ENCODE measurements at regions not wholly inside any gene's neighbourhood (a gene's known extent, or its start where the extent isn't known, plus 50 kb on each side); places are given as distances from the start of the nearest gene placed in this dataset.
"Not testable (repeated sequence)": the region's sequence is repeated elsewhere in the genome, so short reads cannot be mapped to it uniquely, and the experiment has no call there.

DNA sequence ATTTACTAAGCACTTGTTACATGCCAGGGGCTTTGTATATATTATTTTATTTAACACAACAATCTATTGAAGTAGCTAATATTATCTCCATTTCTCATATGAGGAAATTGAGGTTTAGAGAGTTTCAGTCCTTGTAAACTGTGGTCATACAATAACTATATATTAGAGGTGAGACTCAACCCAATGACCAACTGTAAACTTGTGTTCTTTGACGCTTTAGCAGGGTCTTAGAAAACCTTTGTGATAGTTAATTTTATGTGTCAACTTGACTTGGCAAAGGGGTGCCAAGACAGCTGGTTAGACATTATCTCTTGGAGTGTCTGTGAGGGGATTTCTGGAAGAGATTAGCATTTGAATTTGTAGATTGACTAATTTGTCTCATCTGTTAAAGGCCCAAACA, 252.4 kb upstream of the B3GALT2 start:
- DNase-seq, result no peak

DNA sequence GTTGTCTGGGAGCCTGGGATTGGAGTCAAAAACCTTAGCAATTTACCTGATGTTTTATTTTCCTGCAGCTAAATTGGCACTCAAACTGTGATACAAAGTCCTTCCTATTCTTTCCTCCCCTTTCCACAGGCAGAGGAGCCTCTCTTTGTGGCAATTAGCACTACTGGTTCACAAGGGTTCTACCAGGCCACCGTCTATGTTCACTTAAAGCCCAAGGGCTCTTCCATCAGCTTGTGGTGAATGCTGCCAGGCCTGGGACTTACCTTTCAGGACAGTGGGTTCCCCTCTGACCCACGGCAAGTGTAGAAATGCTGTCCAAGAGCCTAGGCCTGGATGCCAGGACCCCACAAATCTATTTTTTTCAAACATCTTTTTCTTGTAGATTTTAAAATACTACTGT, 251.9 kb upstream of the B3GALT2 start:
- no peak for DNase-seq

DNA sequence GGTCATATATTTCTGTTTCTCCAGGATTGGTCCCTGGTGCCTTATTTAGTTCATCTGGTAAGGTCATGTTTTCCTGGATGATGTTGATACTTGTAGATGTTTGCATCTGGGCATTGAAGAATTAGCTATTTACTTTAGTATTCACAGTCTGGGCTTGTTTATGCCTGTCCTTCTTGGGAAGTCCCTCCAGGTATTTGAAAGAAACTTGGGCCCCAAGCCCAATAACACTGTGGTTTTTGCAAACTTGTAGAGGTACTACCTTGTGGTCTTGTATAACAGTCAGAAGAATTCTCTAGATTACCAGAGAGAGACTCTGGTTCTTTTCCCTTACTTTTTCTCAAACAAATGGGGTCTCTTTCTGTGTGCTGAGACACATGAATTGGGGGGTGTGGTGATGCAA, 251.4 kb upstream of the B3GALT2 start:
- DNase-seq, result no peak

DNA sequence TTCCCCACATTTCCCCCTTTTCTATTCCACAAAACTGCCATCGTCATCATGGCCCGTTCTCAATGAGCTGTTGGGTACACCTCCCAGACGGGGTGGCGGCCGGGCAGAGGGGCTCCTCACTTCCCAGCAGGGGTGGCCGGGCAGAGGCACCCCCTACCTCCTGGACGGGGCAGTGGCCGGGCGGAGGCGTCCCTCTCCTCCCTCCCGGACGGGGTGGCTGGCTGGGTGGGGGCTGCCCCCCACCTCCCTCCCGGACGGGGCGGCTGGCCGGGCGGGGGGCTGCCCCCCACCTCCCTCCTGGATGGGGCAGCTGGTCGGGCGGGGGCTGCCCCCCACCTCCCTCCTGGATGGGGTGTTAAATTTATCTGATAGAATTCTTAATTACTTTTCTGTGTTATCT, 250.9 kb upstream of the B3GALT2 start:
- not testable (repeated sequence) for DNase-seq

DNA sequence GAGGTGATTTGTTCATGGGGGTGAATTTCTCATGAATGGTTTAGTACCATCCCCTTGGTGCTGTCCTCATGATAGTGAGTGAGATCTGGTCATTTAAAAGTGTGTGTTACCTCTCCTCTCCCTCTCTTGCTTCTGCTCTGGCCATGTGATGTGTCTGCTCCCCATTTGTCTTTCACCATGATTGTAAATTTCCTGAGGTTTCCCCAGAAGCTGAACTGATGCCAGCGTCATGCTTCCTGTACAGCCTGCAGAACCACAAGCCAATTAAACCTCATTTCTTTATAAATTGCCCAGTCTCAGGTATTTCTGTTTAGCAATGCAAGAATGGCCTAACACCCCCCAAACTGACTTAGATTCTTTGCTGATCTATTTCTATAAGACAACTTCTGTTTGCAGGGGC, 249.4 kb upstream of the B3GALT2 start:
- peak; percentile 39 for DNase-seq

DNA sequence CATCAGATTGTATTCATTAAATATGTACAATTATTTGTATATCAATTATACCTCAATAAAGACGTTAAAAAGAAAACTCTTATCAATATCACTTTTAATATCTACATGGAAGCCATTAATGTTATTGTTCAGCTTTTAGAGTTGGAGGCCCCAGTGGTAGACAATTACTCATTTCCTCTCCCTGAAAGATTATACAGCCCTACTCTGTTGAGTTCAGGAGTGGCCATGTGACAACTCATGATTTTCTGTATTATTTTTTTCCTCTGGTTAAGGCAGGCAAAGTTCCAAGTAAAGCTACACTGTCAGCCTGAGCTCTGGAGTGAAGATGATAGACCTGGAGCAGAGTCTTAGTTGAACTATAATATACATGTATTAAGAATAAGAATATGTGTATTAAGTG, 247.9 kb upstream of the B3GALT2 start:
- peak; percentile 46 for DNase-seq

DNA sequence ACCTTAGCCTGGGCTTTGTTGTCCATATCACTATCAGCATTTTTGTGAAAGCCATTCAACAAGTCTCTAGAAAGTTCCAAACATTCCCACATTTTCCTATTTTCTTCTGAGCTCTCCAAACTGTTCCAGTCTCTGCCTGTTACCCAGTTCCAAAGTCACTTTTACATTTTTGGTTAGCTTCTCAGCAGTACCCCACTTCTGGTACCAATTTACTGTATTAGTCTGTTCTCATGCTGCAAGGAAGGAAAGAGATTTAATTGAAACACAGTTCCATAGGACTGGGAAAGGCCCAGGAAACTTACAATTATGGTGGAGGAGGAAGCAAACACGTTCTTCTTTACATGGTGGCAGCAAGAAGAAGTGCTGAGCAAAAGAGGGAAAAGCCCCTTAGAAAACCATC, 247.2 kb upstream of the B3GALT2 start:
- no peak for DNase-seq

DNA sequence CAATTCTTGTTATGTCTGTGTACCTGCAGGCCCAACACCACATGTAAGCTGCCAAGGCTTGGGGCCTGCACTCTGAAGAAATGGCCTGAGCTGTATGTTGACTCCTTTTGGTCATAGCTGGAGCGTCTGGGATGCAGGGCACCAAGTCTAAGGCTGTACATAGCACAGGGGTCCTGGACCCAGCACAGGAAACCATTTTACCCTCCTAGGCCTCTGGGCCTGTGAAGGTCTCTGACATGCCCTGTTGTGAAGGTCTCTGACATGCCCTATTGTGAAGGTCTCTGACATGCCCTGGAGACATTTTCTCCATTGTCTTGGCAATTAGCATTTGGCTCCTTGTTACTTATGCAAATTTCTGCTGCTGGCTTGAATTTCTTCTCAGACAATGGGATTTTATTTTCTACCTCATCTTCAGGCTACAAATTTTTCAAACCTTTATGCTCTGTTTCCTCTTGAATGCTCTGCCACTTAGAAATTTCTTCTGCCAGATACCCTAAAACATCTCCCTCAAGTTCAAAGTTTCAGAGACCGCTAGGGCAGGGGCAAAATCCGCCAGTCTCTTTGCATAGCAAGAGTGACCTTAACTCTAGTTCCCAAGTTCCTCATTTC, 246.7 kb upstream of the B3GALT2 start:
- no peak for DNase-seq

DNA sequence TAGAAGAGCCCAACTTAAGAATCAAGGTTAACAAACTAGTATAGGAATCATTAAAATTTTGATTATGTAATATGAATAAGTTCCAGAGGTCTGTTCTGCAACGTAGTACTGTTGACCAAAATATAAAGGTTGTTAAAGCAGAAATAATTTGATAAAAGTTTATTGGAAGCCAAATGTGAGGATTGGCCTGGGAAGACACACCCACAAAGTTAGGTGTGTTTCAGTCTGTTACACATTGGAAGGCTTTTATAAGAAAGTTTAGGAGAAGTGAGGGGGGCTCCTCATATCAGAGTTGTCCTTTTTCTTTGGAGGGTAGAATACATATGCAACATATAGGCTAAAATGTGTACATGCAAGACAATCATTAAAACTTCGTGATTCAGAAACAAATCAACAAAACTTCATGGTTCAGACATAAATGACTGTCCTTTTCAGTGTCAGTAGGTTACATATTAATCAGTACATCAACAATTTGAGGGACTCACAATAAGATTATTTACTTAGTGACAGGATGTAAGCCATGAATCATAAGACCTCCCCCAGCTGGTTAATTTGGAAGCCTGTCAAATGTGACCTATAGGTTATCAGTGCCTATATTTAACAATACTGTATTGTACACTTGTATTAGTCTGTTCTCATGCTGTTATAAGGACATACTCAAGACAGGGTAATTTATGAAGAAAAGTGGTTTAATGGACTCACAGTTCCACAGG, 245.0 kb upstream of the B3GALT2 start:
- DNase-seq, result no peak

DNA sequence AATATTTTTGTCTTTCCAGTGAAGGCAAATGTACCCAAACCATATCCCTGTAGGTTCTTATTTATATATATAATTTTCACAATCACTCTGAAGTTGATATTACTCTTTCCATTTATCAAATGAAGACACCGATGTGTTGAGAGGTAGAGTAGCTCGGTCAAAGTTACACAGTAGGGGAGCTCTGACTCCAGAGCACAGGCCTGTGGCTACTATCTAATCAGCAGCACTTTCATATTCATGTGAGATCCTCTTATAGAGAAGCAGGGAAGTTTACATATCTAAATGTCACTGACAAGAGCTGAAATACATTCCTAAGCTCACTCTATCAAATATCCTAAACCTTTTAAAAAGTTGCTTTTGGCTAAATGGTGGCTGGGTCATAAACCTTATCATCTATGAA, 241.1 kb upstream of the B3GALT2 start:
- DNase-seq, result no peak

DNA sequence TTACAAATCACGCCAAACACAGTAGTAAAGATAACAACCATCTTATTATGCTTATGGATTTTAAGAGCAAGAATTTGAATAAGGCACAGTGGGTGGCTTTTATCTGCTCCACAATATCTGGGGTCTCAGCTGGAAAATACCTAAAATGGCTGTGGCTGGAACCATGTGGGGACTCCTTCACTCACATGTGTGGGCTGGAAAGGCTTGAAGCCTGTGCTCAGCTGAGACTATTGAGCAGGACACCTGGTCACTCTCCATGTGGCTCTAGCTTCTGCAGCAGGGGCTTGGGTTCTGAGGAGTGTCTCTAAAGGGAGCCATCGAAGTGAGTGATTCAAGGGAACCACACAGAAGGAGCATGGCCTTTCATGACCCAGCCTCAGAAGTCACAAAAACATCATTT, 239.6 kb upstream of the B3GALT2 start:
- no peak for DNase-seq

DNA sequence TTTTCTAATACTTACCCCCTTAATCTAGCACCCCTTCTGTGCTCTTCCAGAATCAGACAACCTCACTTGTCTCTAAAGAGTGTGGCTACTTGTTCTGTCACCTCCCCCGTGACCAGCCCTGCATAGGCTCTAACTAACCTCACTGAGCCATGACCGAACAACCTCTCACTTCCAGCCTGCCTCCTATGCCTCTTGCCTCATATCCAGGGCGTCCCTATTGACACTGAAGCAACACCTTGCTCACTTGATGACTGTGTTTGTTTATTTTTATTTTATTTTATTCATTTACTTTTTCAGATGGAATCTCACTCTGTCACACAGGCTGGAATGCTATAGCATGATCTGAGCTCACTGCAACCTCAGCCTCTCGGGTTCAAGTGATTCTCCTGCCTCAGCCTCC, 235.1 kb upstream of the B3GALT2 start:
- DNase-seq, result no peak

DNA sequence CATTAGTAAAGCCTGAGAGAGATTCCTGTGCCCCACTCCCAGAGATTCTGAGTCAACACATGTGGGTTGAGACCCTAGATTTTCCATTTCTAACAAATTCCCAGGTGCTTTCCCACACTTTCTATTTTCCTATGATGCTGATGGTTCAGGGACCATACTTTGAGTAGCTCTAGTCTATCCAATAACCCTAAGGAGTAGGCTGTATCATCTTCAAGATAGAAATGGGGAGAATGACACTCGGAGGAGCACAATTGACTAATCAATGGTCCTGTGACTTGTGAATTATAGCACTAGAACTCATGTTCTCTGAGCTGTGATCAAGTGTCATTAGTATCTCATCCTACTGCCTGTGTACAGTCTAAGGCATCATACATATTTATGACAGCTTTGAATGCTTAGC, 232.9 kb upstream of the B3GALT2 start:
- DNase-seq, result no peak

DNA sequence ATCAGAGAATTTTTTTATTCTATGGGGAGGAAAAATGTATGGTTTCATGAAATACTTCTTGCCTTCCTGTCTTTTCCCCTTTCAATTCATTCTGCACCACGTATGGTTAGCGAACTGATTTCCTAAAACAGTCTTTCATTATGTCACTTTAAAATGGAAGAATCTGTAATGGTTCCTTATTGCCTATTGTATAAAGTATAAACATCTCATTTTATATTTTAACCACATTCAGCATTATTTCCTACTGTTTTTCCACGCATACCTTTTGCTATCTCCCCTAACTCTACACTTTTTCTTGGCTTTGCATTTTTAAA, 232.3 kb upstream of the B3GALT2 start:
- DNase-seq, result no peak

DNA sequence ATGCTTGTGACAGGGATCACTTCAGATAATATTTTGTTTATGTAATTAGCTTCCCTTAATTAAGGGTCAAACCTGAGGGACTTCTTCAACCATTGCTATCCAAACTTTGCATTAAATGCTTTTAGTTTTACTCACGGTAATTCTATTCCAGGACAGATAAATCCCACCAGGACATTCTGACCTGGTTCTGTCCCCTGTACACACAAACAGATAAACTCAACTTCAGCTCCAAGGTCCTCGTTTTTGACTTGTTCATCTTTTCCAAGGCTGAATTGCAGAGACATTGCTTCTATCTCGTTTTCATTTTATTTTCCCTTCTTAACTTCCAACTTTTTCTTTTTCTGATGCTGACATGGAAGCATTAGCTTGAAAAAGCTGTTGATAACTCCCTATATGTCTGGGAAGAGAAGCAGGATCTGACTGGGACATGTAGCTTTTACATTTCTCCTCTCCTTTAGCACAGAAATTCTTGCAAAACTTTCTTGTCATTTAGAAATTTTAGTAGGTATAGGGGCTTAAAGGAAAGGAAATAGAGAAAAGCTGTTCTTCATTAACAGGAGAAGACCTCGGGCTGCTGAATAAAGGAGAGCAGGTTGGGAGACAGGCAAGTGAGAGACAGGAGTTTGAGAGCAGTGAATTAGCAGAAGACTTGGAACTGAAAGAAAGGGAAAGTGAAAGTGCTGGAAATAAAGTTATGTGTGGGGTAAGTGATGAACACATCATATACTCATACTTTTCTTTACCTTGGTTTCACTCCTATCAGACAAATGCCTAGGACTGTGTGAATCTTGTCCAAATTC, 231.7 kb upstream of the B3GALT2 start:
- DNase-seq, result peak; percentile 30

DNA sequence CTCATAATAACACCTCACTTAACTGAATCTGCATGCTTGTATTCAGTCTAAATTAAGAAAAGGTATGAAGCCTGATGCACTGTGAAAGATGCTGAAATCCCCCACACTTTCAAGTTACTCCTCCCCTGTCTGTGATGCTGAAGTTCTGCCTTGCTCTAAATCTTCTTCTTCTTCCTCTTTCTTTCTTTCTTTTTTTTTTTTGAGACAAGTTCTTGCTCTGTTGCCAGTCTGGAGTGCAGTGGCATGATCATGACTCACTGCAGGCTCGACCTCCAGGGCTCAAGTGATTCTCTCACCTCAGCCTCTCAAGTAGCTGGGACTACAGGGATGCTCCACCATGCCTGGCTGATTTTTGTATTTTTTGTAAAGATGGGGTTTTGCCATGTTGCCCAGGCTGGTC, 231.0 kb upstream of the B3GALT2 start:
- DNase-seq, result peak; percentile 20

DNA sequence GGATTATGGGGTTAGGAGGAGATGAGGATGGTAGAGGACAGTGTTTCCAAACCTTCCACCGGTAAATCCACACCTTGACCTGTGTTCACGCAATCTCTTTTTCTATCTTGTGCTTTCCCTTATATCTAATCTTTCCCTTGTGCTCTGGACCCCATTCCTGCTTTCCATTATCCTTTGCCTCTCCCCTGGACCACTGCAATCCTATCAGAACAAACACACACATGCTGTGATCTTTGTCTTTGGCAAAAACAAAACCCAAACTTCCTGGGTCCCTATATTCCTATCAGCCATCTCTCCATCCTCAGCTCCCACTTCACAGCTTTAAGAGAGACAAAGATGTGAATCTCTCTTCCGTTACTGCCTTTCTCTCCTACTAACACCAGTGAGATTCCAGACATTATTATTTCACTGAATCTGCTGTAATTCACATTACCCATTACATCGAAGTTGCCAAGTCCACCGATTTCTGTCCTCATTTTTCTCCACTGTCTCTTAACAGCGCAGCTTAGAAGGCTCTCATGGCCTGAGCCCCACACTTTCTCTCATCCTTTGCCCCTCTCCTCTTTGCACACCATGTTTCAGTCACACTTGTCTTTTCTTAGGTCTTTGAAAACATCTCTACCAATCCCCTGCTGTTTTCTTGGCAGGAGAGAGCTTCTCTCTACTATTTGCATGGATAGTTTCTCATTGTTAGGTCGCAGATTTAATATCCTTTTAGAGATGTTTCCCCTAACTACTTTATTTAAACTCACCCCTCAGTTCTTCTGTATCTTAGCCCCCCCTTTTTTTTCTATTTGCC, 230.0 kb upstream of the B3GALT2 start:
- no peak for DNase-seq

DNA sequence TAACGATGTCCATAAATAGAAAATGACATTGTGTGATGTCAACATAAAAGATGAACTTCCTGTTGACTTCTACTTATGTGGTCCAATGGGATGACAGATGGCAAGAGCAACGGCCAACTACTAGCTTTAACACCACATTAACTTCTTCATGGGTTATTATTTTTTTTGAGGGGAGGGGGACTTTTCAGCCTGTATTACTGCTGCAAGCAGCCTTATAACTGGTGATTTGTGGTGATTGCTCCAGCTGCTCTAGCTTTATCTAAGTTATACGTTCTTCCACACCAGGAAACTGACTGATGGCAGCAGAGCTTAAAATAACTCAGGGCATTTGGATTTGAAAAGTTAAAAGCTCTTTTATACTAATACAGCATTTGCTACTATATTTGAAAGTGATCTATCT, 228.8 kb upstream of the B3GALT2 start:
- no peak for DNase-seq

DNA sequence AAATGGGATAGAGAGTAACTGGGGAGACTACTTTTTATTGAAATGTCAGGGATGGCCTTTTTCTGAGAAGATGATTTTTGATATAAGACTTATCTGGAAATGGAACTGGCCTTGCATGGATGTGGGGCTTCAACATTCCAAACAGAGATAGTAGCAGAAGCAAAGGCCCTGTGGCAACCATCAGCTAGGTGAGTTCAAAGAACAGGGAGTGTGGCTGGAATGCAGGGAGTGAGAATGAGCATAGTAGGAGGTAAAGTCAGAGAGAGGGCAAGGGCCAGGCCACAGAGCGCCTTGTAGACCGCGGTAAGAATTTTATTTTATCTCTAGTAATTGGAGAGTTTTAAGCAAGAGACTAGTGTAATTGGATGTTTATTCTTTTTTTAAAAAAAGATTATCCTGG, 227.0 kb upstream of the B3GALT2 start:
- DNase-seq, result no peak

DNA sequence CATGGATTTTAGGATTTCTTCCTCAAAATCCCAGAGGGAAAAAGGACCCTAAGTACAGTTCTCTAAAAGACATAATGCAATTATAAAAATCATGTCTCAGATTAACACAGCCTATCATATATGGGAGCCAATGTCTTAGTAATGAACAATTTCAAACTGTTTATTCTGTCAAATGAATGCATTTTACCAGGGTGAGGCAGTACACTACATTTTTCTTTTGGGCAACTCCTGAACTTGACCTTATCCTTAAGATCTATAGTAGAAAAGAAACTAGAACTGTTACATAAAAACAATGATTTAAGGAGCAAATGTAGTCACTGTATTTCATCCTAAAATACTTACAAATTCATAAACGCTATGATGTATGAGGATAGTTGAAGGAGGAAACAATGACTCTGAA, 226.3 kb upstream of the B3GALT2 start:
- DNase-seq, result no peak

DNA sequence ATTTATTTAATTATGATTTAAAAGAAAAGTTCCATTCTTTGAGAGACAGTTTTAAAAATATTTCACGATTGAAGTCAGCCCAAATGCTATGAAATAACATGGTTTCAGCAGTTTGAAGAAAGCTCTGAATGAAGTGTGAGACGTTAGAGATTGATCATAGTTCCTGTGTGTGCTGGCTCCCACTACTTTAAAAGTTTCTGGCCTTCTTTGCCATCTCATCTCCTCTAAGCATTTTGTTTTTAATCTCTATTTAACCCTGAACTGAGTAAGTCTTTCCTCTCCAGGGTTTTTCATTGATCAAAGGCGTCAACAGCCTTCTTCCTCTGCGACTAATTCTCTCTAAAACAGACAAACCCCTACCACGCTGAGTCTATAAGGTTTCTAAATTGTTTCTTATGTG, 225.3 kb upstream of the B3GALT2 start:
- DNase-seq, result no peak

DNA sequence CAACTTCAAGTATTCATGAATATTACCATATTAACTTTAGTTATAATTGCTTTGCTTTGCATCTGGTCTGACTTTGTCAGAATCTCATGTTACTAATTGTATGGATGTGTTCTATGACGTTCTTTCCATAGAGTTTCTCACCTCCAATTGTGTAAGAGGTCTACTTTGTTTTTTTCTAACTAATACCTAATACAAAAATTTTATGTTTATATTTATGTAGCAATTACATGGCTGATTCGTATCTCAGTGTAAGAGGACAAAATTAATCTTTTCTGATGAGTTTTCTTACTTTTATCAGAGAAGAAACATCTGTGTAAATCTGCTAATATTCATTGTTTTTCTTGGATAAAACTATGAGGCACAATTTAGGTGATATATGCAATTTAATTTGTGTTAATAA, 224.8 kb upstream of the B3GALT2 start:
- DNase-seq, result no peak

DNA sequence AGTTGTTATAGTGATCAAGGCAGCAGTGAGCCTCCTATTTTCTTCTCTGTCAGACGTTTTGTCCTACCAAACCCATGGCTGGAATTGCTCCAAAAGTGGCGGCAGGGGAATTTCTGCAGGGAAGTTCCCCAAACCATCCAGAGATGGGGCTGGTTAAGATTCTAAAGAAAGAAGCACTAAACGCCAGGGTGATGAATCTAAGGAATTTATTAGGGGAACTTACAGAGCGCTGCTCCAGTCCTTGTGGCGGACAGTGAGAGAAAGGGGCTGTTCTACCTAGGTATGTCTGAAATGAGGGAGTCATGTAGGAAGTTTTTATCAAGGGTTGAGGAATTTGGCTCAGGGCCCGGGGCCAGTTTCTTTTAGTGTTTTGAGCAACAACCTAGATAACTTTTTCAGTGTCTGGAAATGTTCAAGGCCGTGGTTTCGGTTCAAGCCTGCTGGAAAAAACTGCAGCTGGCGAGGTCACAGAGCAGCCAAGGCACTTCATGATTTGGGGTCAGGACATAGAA, 222.4 kb upstream of the B3GALT2 start:
- peak; percentile 95 for DNase-seq
